Inflammatory macrophage treated with lipopolysaccharide for 4 hours (primary cell): ENCODE measurements at regions not wholly inside any gene's neighbourhood (a gene's known extent, or its start where the extent isn't known, plus 50 kb on each side); places are given as distances from the start of the nearest gene placed in this dataset.

Experiments
- DNase-seq: peaks from one replicate; pipeline ENCODE4 v3.0.0-alpha.2; 2020

DNA sequence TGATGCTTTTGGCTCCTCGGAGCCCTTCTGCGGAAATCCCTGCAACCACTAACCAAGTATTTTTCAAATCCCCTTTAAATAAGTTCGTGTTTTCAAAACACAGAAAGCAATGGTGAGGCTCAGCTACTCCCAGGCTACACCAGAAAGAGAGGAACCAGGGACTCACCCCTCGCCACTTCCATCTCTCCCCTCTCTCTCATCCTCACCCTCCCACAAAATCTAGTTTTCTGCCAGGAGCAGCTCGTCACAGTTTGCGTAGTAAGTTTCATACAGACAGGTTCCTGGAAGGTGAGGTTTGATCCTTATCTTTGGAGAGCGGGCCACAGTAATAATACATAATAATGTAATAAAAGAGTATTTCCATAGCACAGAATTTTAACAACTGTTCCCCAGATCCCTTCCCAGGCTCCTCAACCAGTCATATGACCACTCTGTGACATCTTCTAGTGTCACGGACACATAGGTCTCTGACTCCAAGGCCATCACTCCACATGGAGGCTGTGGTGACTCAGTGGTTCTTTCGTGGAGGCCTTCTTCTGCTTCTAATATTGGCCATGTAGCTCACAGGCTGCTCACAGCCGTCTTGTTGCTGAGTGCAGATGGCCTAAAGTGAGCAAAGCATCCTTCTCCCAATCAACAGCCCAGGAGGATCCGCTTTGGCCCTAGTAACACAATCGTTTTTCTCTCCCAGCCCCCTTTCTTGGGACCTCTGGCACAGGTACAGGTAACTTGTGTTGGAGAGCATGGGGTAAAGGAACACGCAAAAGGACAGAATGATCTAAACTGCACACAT lies 295.7 kb downstream of the CDC5L start:
- DNase-seq: no peak

DNA sequence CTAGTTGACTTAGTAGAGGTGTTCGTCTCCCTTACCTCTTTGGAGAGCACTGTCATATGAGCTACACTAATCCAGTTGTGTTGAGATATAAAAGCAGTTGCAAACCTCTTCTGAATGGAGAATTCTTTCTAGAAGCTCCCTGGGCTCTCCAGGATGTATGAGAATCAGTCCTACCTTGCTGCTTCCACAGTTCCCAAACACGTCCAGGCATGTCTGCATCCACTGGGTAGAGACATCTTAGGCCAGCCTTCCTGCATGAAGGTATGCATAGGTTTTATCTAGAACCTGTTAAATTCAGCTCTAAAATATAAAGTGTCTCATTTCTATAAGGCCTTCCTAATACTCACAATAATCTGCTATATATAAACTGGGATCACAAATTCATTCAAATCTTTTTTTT lies 297.7 kb downstream of the CDC5L start:
- no peak for DNase-seq

DNA sequence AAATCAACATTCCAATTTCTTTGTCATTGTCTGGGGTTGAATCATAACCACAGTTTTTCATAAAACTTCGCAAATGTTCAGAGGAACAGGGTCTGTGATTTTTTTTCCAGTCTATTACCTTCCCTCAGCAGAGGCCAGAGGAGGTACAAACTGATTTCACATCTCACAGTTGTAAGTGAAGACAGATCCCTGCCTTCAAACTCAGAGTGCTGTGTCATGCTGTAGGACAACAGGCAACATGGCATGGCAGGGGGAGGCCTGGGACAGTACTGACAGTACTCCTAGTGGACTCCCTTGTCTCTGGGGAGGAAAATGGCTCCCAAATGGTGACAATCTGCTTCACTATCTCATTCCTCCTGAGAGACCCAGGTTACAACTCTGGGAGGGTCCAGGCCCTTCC lies 308.6 kb downstream of the CDC5L start:
- no peak for DNase-seq

DNA sequence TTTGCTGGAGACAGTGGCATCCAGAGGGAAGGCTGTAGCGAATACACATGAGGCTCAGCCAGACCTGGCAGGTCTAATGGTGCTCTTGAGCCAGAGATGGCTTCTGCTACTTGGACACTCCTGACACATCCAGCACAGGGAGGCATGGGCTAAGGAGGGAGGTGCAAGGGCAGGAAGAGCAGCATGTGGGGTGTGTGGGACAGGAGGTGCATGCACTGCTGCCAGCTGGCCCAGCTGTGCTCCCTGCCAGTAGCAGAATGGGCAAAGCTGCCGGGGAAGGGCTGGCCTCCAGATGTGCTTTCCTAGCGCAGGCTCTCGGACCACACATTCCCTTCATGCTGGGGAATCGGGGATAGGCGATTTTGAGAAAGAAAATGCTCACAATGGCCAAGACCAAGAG lies 309.2 kb downstream of the CDC5L start:
- DNase-seq: no peak

DNA sequence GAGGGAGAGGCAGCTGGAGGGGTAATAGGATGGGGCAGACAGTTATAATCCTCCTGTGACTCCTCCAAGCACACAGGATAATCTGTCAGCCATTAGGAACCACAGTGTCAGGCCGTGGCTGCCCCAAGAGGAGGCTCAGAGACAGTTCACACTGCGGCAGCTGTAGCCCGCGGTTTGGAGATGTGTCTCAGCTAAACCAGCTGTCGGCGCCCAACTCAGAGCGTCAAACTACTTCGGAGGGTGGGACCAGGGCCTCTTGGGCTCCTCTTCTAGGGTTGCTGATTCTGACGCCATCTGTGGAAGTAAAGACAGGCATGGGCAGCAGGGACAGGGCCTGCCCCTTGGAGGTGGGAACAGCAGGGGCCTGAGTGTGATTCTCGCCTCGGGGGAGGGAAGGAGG lies 309.8 kb downstream of the CDC5L start:
- no peak for DNase-seq

DNA sequence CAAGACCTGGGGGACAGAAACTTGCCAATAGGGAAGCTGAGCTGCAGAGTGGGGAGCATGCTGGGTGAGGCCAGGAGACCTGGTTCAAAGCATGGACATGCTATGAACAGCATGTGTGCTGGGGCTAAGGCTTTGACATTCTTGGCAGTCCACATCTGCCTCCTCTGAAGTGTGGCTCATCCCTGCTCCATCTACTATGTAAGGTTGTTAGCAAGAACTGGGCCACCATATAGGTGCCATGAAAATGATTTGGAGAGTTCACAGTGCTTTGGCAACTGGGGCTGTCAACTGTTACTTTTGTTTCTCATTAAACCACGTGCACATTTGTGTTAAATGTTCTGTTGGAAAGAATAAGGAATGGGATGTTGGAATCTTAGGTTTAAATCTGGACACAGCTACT lies 311.1 kb downstream of the CDC5L start:
- no peak for DNase-seq

DNA sequence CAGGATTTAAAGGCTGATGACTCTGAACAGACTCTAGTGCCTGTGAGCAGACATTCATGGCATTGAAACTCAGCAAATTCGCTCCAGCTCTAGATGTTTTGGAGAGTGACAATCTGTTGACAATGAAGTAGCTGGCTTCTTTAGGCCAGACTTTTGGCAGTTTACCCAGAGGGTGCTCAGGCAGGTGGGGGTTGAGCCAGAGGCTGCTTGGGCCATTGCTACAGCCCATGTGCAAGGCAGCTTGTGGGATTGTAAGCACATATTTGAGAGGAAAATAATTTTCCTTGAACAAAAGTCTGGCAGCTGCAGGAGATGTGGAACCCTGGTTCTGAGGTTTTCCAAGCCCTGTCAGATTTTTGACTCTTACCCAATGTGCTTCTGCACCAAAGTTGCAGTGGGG lies 311.6 kb downstream of the CDC5L start:
- no peak for DNase-seq

DNA sequence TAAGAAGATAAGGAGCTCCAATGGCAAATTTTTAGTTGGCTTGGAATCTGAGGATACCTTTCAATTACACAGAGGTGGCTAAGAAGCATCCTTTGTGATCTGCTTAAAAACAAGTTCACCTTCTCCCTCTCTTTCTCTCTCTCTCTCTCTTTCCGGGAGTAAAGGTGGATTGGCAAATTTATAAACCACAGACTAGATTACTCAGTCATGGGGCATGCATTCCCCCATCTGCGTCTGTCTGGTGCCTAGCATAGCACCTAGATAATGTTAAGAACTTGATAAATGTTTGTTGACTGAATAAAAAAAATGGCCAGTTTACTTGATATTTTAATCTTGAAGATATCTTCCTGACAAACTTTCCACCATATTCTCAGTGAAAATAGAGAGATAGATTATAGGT lies 312.3 kb downstream of the CDC5L start:
- no peak for DNase-seq

DNA sequence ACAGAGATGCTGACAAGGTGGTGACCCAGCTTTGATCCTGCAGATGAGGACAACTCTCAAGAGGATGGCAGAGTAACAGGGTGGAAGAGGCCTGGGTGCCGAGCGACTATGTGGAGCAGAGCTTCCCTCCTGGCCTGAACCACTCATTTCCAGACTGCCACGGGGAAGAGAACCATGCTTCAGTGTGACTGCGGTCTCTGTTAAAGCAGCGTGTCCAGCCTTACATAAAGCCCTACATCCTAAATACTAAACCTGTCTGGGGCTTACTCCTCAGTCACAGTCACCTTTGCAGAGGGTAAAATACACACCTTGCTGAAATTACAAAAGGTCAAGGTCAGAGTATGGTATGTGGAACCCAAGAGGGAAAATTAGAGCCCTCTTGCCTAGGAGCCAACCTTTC lies 312.9 kb downstream of the CDC5L start:
- DNase-seq: no peak

DNA sequence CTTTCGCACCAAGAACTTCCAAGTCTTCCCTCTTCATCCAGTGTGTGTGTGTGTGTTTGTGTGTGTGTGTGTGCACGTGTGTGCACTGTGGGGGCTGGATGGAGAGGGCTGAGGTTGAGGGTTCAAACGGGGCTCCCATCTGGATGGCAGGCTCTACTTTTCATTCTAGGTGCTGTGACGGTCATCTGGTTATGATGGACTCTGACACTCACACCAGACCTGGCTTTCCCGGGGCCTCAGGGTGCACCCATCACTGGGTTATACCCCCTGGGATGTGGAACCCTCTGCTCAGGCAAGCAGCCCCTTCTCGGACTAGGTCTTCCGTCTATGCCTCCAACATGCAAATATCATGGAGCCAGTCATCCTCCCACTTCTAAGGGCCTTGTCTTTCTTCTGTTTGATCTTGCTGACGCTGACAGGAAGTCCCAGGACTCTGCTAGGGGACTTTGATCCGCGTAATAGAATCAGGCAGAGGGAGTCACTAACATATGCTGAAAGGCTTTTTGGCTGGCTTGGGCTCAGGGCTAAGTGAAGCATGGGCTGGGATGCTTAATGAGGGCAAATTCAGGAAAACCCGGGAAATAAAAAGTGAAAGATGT lies 313.6 kb downstream of the CDC5L start:
- no peak for DNase-seq

DNA sequence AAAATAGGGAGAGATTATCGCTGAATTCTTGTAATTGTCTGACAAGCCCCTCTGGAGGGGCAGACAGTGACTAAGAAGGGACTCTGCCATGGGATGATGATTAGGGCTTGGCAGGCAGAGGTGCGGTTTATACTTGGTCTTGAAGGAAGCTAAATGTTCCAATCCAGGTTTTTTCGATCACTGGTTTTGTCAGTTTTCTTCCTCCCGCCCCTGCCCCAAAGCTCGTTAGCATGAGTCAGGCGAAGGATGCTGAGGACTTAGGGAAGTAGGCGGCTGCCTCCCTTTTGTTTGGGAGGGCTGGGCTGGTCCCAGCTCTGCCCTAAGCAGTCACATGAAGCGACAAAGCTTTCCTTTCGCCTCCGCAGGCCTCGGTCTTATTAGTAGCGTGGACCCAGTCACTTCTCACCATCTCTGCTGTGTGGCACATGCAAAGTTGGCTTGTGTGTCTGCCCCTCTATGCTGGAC lies 314.2 kb downstream of the CDC5L start:
- no peak for DNase-seq

DNA sequence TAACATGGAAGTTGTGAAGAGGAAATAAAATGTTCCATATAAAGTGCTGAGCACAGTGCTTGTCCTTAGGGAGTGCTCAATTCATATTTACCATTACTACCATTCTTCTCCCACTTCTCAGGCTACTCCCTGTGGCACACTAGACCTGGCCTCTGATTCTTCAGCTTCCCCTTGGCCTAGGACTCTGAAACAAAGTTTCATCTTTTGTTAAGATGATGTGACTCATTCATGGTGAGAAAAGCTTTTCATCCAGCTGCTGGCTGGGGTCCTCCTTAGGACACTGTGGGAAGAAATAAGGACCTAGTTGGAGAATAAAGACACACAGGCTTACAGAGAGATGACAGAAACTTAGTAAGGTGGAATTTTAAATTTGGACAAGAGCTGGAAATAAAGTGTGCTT lies 314.8 kb downstream of the CDC5L start:
- DNase-seq: no peak

DNA sequence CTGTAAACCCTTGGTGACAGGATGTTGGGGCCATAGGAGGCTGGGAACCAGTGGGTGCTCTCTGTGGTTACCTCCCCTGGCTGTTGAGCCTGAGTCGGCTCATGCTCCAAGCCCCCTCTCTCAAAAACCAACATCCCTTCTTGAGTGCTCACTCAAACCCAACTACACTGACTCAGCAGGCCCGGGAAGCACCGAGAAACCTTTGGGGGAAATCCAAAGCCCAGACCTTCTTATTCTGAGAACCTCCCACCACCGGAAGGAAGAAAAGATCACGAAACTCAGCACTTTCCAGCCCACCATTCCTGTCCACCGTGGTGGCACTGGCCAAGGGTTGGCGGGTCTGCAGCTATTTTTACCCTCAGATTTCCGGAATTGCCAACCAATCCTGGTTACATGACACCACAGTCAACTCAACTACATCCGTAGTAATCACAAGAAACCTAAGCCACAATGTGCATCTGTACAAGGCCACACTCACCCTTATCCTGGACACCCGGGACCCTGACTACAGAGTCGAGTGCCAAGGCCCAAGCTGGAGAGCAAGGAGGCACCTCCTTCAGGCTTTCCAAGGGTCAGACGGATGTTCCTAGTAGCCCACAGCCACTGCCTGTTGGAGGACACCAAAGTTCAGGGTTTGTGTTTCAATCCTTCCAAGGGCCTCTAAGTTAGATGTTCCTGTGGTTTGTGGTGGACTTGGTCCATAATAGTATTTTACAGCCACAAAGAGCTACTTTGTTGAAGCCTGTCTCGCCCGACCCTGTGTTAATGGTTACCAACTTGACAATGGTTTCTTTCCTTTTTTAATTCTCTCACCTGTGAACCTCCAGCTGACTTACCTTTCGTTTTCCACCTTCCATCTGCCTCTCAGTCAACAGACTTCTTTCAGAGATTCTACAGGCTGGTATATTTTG lies 317.0 kb downstream of the CDC5L start:
- no peak for DNase-seq

DNA sequence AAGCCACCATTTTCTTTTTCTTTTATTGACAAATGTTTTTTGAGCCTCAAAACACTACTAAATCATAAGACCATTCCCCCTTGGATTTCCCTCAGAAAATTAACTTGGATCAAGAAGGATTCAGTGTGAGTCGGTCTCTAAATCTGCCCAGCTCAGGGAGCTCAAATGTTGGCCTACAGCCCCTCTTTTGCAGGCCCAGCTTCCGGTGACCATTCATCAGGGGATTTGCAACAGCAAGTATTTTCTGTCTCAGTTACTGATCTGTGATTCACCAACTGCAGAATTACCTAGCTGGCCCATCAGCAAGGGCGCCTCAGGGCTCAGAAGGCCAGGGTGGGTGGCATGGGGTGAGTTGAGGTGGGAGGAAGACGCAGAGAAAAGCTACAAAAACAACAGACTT lies 318.1 kb downstream of the CDC5L start:
- DNase-seq: no peak

DNA sequence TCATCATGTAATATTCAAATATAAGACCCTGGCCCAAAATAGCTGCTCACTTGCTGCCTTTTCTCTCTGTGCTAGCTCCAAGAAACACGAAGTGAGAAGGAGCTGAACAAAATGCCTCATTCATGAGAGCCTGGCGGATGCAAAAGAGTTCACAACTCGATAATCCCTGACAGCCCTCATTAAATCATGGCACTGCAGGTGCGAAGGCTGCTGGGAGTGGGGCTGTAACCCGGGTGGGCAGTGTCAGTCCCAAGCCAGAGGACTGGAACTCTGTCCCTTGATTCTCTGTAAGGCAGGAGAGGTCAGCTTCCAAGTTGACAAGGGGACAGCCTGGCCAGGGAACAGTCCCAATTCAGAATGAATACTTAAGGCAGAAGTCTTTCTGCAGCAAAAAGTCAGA lies 318.5 kb downstream of the CDC5L start:
- DNase-seq: no peak

DNA sequence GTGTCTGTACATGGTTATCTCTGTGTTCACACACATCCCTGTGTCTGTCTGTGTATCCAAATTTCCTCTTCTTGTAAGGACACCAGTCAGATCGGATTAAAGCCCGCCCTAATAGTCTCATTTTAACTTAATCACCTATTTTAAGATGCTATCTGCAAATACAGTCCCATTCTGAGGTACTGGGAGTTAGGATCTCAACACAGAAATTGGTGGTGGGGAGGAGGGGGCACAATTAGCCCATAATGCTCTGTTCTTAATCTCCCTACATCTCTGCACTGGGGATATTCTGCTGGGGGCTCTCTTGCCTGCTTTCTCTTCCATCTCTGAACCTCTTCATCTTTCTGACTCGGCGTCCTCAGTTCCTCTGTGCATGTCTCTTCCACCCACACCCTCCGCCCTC lies 320.7 kb downstream of the CDC5L start:
- DNase-seq: no peak

DNA sequence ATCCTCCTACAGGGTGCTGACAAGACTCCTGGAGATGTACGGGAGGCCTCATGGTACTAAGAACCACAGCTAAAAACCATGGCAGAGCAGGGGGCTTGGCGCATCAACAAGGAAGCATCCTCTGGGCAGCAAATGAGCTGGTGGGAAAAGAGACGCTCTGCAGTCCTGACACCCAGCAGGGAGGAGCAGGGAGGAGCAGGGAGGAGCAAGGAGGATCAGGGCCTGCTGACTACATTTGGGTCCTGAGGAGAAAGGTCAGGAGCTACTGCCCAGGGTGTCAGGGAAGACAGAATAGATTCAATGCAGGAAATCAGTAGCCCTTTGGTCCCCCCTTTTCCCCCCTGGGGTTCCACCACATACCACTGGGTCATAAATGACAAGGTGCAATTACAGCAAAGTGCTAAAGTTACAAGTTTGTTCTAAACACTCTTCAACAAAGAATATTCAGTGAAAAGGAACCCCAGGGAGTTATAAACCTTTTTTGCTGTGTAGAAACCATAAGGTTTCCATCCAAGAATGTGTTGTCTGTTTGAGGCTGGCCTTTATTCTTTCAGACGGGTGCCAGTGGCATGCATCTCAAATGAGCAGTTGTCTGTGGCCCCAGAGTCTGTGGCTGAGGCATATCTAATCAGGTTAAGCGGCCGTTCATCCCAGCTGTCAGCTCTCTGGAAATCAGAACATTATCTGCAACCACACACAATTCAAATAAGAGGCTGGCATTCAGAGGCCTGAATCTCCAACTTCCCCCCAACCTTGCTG lies 325.0 kb downstream of the CDC5L start:
- DNase-seq: no peak

DNA sequence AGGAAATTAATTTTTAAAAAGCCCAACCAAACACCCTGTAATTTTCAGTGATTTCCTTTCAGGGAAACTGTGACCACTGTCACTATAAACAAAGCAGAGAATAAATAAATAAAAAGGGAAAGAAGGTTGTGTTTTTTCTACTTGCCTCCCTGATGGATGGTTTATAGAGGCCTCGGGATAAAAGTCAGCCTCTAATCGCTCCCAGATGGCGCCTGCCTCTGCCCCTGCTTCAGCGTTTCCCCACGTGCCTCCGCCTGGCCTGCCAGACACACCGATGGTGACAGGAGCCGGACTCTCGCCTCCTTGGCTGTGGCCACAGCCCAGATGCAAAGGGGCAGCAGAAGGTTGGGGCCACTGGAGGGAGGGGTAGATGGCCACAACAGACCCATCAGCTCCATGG lies 327.7 kb downstream of the CDC5L start:
- no peak for DNase-seq

DNA sequence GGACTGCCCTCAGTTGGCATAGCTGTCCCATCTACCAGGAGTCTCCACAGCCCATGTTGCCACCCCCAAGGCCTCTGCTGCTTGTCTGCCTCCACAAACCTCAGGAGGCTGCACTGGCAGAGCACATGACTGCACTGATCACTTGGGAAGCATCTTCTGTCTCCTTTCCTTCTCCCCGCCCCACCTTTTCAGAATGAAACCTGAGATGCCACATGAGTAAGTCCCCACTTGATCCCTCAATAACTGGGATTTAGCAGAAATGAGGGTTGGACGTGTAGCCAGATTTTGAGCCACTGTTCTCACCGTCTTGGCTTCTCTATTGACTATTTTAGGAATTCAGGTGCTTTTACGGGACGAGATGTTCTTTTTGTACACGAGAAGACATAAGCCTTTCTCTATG lies 328.4 kb downstream of the CDC5L start:
- no peak for DNase-seq

DNA sequence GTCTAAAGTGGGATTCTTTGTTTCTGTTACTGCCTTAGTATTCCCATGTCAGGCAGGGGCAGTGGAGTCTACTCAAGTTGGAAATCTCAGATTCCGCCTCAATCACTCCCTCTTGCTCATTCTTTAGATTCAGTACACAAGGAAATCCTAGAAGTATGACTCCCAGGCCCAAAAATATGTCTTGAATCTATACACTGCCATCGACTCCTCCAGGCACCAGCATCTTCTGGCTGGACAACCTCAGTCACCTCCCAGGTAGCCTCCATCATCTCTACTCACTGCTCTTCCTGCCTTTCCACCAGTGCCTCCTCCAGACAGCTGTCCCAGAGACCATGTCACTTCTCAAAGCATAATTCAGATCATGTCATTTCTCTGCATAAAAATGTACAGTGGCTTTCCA lies 329.9 kb downstream of the CDC5L start:
- DNase-seq: no peak

DNA sequence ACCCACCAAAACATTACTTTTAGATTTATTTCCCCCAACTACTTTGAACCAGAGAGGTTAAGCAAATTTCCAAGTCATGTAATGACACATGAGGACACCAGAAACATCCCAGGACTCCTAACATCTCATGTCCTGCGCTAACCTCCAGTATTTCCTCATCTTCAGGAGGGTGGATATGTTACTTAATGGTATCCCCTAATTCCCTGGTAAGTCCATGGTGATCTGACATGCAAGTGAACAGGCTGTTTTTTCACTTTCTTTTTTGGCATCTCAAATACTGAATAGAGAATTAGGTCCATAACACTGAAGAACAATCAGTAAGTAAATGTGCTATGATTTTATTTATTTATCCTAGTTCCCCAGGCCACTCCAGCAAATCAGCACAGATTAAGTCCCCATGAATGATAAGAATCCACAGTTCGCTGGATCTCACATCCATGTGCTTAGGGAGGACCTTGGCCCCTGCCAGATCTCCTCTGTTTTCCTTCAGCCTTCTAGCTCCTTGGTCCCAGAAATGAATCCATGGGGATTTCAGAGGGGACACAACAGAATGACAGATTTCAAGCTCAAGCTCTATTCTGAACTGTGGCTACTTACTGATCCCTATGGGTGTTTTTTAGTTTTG lies 334.6 kb downstream of the CDC5L start:
- no peak for DNase-seq

DNA sequence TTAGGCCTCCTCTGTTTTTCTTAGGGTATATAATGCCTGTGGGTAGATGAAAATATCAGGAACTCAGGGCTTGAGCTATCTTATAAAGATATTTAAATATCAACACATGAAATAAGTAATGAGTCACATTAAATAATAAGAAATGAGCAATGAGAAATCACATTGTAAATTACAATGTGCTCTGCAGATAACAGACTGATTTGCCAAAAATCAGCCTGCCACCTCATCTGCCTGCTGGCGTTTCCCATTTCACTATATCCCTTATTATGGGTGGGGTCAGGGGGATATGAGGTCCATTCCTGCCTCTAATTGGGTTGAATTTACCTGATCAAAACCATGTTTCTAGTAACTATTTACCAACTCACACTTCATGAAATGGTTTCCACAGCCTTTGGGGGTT lies 335.2 kb downstream of the CDC5L start:
- no peak for DNase-seq
